ENCODE measurements at regions not wholly inside any gene's neighbourhood (a gene's known extent, or its start where the extent isn't known, plus 50 kb on each side); places are given as distances from the start of the nearest gene placed in this dataset.

GRCh38 chr1:221625026-221625425 lies 116.9 kb downstream of the DUSP10 start:
- DNase-seq (ENCODE audit: low read depth in 2 of 2), result no peak

GRCh38 chr1:221626041-221626440 lies 115.8 kb downstream of the DUSP10 start:
- DNase-seq (ENCODE audit: low read depth in 2 of 2), result no peak

- DNase-seq (ENCODE audit: low read depth in 2 of 2), result no peak
Observed at GRCh38 chr1:221630236-221630635, 111.7 kb downstream of the DUSP10 start.

- DNase-seq (ENCODE audit: low read depth in 2 of 2), result no peak
Observed at GRCh38 chr1:221631556-221631955, 110.3 kb downstream of the DUSP10 start.

- DNase-seq (ENCODE audit: low read depth in 2 of 2), result no peak
Observed at GRCh38 chr1:221632072-221632471, 109.8 kb downstream of the DUSP10 start.

- DNase-seq (ENCODE audit: low read depth in 2 of 2), result no peak
Observed at GRCh38 chr1:221633841-221634409, 108.0 kb downstream of the DUSP10 start.

GRCh38 chr1:221634606-221635005 lies 107.3 kb downstream of the DUSP10 start:
- no peak for DNase-seq (ENCODE audit: low read depth in 2 of 2)

GRCh38 chr1:221635305-221635704 lies 106.6 kb downstream of the DUSP10 start:
- DNase-seq (ENCODE audit: low read depth in 2 of 2), result no peak

- no peak for DNase-seq (ENCODE audit: low read depth in 2 of 2)
Observed at GRCh38 chr1:221636096-221636495, 105.8 kb downstream of the DUSP10 start.

- no peak for DNase-seq (ENCODE audit: low read depth in 2 of 2)
Observed at GRCh38 chr1:221636967-221637366, 104.9 kb downstream of the DUSP10 start.

- DNase-seq (ENCODE audit: low read depth in 2 of 2), result no peak
Observed at GRCh38 chr1:221637641-221638041, 104.2 kb downstream of the DUSP10 start.

GRCh38 chr1:221638595-221638994 lies 103.3 kb downstream of the DUSP10 start:
- no peak for DNase-seq (ENCODE audit: low read depth in 2 of 2)

- DNase-seq (ENCODE audit: low read depth in 2 of 2), result no peak
Observed at GRCh38 chr1:221641811-221642210, 100.1 kb downstream of the DUSP10 start.

- no peak for DNase-seq (ENCODE audit: low read depth in 2 of 2)
Observed at GRCh38 chr1:221643404-221644144, 98.3 kb downstream of the DUSP10 start.

GRCh38 chr1:221644145-221644448 lies 97.8 kb downstream of the DUSP10 start:
- no peak for DNase-seq (ENCODE audit: low read depth in 2 of 2)

GRCh38 chr1:221644663-221645258 lies 97.1 kb downstream of the DUSP10 start:
- no peak for DNase-seq (ENCODE audit: low read depth in 2 of 2)

GRCh38 chr1:221648201-221648600 lies 93.7 kb downstream of the DUSP10 start:
- no peak for DNase-seq (ENCODE audit: low read depth in 2 of 2)
